HL-60/S4 (cell line): ENCODE measurements at regions not wholly inside any gene's neighbourhood (a gene's known extent, or its start where the extent isn't known, plus 50 kb on each side); places are given as distances from the start of the nearest gene placed in this dataset.
"Not testable (repeated sequence)": the region's sequence is repeated elsewhere in the genome, so short reads cannot be mapped to it uniquely, and the experiment has no call there.

Source experiments
- in situ Hi-C: fragments of 300-500 bp; cut with MboI; formaldehyde crosslinking; loops from 2 replicates; pipeline ENCODE4 v1.14.3; 2022; ENCODE audit warnings: low sequenced_read_pairs

DNA sequence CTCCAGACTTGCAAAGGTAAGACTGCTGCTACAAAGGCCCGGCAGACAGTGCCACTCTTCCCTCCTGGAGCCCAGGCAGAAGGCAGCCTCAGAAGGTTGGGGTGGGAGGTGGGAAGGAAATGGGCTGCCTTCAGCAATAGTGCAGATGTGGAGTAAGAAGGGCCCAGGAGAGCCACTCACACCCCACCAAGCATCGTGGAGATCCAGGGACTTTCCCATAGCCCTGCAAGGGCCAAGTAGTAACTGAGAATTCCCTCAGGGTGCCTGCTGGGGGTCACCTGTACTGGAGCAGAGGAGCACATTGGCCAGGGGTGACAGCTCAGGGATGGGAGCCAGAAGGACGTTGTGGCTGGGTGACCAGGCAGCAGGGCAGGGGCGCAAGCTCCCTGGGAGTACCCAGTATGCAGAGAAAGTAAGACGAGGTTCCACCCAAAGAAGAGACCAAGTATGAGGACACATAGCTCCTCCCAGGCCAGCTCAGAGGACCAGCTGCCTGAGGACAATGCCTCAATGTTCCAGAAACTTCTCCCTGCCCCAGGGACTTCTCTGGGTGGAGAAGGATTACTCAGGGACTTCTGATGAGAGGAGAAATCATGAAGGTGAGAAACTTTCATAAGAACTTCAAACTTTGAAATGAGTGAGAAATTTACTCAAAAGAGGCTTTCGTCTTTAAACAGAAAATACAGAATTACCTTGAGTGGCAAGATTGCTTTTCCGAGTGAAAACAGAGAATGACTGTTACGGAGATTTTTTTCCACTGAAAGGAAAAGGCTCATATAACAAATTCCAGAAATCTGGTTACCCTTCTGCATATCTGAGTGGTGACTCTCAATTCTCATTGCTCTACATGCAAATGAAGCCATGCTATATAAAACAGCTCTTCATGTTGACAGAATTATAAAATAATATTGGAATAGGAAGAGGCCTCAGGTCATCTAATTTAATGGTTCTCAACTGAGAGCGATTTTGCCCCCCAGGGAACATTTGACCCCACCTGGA, 87.9 kb upstream of the TRIO start:
- in situ Hi-C loops: no loop called here

DNA sequence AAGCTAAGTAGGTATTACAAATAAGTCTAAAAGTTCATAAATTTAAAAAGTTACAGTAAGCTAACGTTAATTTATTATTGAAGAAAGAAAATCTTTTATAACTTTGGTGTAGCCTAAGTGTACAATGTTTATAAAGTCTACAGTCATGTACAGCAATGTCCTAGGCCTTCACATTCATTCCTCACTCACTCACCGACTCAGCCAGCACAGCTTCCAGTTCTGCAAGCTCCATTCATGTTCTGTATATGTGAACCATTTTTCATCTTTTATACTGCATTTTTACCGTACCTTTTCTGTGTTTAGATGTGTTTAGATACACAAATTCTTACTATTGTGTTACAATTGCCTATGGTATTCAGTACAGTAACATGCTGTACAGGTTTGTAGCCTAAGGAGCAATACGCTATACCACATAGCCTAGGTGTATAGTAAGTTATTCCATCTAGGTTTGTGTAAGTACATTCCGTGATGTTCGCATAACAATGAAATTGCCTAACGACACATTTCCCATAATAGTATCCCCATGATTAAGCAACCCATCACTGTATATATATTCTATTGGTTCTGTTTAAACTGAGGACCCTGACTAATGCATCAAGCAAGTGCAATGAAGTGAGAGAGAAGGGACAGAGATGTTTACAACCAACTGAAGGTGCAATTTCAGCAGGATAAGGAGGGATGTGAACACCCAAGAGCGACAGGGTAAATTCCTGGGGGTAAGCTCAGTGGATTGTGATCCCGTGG, 88.9 kb upstream of the TRIO start:
- in situ Hi-C loops: no loop called here

DNA sequence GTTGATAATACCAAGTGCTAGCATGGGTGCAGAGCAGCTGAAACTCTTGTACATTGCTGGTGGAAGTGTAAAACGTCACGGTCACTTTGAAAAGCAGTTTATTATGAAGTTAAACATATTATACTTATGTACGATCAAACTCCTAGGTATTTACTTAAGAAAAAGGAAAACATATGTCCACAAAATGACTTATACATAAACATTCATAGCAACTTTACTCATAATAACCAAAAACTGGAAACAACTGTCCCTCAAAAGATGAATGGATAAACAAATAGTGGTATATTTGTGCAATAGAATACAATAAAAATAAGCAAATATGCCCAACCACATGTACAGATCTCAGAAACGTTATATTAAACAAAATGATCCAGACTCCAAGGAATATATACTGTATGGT, 92.3 kb upstream of the TRIO start:
- in situ Hi-C loops: no loop called here

DNA sequence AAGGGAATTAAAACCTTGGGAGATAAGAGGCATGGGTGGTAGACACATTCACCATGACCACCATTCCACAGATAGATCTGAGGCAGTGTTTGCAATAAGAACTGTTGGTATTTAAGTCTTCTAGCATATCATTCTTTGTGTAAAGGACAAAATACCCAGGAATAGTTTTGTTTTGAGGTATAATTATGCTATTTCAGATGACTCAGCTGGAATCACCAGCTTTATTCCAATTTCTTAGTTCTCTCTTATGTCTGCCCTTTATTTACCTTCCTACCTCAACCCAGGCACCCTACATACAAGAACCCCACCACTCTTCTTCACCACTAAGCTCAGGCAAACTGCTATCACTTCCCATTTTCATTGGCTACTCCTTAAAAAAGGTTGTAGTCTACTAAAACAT, 94.7 kb upstream of the TRIO start:
- in situ Hi-C loops: no loop called here

DNA sequence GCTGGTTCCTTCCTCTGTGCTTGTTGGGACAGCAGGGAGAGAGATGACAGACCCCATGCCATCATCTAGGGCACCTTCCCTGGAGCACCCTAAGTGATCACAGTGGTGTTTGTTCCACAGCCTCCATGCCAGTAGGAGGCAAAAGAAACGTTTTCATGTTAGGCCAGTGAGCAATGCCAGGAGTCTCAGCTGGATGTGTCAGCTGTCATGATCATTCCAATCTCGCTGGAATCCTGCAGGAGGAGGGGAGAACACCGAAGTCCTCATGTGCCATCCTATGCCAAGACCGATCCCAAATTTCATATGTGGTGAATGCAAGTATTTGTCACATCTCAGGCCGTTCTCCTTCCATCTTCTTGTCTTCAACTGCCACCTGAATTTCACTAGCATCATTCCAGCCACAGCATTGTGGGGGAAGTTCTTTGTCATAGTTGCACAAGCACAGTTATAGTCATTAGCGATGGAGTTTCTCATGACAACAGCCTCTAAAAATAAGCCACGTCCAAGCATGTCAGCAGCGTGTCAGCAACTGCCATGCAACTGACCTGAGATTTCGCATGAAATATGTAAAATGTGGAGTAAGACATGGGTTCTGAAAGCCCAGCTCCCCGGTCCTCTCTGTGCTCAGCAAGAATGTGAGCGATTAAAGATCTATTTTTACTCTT, 97.2 kb upstream of the DNAH5 start:
- in situ Hi-C loops: no loop called here

DNA sequence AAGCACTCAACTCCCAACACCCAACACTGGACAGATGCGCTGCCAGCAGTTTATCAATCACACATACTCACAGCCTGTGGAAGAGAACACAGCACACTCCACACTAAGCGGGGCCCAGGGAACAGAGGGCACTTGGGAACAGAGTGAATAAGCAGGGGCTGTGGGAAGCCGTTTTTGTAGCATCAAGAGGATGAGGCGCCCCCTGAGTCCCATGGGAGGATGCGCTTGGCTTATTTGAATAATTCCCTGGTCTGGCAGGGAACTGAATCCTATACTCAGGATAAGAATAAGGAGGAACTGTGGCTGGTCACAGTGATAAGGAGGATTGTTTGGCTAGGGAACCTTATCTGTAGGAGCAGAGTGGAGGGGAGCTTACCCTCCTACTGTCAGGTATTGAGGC, 96.1 kb upstream of the DNAH5 start:
- in situ Hi-C loops: no loop called here

DNA sequence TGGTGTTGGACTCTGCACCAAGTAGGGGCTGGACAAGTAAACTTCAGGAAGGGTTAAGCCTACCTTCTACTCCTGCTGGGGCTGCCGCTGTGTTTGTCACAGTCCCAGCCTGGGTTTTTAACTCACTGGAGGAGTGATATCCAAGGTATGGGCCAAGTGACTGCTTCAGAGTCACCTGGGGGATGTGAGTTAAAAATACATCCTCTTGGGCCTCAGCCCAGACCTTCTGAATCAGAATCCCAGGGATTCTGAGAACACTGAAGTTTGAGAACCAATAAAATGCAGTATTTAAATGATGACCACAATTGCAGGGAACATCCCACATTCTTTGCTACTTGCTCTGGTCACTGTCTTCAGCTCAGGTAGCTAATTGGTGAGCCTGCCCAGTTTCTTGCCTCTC, 95.1 kb upstream of the DNAH5 start:
- in situ Hi-C loops: no loop called here

DNA sequence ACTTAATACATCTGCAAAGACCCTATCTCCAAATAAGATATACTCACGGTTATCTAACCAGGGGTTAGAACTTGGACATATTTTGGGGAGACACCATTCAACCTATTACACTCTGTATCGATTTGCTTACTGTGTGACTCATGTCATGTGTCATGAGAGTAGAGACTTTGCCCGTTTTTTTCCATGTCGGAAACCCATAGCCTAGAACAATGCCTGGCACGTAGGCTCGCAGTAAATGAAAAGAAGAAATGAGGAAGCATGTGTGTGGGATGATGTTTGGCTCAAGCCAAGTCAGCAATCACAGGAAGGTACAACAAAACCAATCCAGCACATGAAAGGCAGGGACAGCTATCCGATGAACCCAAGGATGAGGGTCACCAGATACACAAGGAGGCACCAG, 94.6 kb upstream of the DNAH5 start:
- in situ Hi-C loops: no loop called here

DNA sequence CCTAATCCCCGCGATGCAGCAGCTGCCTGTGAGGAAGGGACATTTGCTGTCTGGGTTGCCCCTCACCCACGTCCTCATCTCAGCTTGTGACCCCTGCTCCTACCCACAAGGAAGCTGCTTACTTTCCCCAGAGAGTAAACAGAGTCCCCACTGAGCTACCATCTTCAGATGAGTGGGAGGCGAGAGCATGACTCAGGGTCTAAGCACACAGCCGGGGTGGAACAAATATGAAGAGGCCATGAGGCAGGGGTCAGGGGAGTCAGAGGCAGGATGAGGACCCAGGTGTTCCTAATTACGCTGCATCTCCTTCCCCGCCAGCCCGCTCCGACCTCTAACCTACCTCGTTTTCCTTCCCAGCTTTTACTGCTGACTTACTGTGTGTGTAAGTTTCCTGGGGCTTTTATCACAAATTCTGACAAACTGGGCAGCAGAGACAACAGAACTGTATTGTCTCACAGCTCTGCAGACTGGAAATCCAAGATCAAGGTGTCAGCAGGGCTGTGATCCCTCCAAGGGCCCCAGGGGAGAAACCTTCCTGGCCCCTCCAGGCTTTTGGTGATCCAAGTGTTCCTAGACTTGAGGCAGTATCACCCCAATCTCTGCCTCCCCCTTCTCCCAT, 94.0 kb upstream of the DNAH5 start:
- in situ Hi-C loops: no loop called here

DNA sequence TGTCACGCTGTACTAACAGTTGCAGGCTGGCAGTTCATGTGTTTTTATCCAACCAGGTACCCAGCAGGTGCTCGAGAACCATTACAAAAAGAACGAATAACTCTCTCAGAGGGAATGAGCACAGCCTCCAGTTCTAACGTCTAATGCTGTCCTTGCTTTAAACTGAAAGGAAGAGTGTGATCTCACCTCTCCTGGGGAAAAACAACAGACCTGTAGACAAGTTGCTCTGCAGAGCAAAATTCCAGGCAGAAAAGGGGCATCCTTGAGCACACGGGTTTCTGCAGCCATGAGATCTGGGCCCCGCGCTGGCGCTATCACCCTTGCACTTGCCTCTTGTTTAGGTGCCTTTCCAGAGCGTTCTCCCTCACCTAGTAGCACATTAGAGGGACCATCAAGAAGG, 92.5 kb upstream of the DNAH5 start:
- in situ Hi-C loops: no loop called here

DNA sequence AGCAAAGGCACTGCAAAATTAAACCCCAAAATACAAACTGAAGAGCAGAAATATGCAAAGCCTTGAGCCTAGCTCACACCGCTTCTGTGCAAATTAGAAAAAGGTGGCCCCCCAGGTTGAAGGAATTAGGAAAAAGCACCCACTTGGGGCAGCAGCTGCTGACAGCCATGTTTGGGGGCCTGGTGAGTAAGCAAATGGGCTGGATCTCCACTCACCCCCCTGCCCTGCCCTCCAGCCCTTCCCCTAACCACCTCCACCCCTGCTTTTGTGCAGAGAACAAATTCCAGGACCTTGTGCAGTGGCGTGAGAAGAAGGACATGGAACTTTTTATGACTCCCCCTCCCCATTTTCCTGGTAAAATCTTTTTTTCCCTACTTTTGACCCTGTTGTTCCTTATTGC, 92.0 kb upstream of the DNAH5 start:
- in situ Hi-C loops: no loop called here

DNA sequence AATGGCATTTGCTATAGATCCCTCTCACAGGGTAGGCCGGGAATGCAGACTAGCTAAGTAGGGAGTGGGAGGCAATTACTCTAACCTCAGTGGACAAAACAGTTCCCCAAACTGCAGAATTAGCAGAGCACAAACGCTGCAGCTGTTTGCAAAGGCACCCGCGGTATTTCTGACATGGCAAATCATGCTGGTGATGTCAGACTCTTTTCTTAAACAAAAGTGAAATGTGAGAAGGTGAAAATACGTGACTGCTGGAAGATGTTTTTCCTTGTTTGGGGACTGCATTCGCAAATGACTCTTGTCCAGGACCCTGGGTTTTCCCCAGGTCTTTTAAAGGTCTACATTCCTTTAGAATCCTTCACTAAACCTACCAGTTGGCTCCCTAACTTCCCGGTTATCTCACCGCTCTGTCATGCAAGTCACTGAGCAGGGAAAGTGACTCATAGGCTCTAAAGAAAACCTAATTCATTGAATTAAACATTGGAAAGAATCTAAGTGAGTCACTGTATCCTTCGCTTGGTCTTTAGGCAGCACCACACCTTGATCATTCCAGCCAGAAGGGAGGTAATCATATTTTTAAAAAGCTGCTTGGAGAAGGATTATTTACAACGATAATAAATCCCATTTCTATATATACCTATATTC, 91.5 kb upstream of the DNAH5 start:
- in situ Hi-C loops: no loop called here

DNA sequence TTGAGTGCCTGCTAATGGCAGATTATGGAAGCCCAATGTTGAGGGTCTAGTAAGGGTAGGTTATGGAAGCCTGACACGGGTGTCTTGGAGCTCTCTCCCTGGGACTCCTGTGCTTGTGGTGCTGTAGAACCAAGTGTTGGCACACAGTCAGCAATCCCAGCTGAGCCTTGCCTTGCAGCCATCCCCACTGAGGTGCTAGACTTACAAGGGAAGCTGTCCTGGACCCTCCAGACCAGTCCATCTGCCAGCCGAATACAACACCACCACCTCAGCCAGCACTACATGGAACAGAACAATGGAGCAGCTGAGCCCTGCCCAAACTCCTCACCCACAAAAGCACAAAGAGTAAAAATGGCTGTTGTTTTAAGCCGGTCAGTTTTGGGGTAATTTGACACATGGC, 90.5 kb upstream of the DNAH5 start:
- in situ Hi-C loops: no loop called here

DNA sequence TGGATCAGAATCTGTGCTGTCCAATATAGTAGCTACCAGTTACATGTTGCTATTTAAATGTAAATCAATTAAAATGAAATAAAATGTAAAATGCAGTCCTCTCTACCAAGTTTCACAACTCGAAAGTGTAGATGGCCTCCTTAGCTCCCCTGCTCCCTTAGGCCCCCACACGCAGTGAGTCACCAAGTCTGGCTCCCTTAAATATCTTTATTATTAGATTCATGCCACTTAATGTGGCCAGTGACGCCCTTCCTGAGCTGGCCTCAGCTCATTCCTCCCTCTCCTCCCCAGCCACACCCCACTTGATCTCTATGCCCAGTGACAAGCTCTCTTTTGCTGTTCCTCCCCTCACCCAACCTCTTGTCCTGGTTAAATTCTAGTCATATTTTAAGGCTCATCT, 88.4 kb upstream of the DNAH5 start:
- in situ Hi-C loops: no loop called here

DNA sequence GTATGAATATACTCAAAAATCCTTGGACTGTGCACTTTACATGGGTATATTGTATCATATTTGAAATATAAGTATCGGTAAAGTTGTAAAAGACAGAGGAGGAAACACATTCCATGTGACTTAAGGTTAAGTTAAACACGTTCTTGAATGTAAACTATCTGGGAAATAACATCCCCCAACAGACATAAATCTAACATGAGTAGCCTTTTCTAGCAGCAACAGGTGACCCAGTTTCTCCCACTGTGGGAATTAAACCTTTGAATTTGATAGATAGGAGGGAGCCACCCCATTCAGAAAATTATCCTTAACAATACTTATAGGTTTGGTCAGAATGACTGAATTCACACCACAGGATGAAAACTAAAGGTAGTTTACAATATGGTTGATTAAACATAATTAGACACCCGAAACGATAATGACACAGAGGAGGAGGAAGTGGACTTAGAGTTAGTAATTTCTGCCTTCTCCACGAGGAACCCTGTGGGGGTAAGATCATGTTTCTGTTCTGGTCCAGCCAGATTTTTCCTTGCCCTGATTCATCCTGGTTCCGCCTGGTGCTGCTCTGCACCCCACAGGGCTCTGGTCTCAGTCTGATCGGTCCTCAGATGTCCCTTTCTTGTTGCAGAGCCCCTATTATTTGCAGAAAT, 84.6 kb upstream of the DNAH5 start:
- in situ Hi-C loops: no loop called here

DNA sequence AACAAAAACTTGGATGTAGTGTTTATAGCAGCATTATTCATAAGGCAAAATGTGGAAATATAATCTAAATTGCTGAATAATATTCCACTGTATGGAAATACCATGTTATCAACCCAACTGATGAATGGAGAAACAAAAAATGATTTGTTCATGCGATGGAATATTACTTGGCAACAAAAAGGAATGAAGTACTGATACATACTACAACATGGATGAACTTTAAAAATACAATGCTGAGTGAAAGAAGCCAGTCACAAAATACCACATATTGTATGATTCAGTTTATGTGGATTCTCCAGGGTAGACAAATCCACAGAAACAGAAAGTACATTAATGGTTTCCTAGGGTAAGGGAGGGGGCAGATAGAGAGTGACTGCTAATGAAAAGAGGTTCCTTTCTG, 83.7 kb upstream of the DNAH5 start:
- in situ Hi-C loops: no loop called here

DNA sequence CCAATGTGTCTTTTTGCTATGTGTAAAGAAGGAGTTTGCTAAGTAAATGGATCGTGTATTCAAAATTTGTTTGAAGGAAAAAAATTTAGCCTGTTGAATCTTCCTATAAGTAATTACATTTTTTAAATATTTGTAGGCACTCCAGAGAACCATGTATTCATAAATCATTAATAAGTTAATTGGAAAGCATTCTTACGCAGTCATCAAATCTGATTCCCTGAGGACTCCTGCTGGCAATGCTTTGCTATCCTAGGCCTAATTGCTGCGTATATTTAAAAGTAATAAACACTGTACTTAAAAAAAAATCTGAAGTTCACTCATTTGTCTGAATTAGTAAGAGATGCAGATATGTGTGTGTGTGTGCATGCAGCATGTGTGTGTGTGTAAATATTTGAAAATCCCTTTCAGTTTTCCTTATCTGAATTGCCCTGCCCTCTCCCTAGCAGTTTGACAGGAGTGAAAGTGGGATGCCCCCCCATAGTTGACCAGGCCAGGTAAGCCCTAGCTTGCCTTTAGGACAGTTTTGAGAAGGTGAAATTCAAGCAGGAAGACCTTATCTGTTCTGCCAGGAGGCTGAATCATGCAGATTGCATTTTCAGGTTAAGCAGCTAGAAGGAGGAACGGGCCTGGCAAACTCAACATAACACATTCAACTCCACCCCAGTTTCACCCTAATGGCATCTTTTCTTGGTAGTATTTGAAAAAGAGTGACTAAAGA, 81.2 kb upstream of the DNAH5 start:
- in situ Hi-C loops: no loop called here

DNA sequence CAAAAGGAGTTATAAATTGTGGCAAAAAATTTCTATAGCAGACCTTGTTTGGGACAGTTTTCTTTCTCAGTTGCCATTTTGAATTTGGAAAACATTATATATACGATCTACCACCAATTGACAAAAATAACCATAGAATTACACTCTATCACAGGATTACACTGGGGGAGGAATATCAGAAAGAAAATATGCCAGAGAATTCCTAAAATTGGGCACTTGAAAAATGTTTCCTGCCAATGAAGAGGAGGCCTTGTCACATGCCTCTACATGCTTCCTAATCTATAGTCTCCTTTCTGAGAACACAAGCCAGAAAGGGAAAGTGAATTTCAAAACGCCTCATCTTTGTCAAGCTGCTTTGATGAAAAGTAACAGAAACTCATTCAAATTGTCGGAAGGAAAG, 78.5 kb upstream of the DNAH5 start:
- in situ Hi-C loops: no loop called here

DNA sequence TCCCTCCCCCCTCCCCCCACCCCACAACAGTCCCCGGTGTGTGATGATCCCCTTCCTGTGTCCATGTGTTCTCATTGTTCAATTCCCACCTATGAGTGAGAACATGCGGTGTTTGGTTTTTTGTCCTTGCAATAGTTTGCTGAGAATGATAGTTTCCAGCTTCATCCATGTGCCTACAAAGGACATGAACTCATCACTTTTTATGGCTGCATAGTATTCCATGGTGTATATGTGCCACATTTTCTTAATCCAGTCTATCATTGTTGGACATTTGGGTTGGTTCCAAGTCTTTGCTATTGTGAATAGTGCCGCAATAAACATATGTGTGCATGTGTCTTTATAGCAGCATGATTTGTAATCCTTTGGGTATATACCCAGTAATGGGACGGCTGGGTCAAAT, 76.5 kb upstream of the DNAH5 start:
- in situ Hi-C loops: not testable (repeated sequence)
